ENCODE measurements at regions not wholly inside any gene's neighbourhood (a gene's known extent, or its start where the extent isn't known, plus 50 kb on each side); places are given as distances from the start of the nearest gene placed in this dataset.
"Not testable (repeated sequence)": the region's sequence is repeated elsewhere in the genome, so short reads cannot be mapped to it uniquely, and the experiment has no call there.

- DNase-seq: no peak
Observed at GRCh38 chr5:121009058-121009457, 545.0 kb downstream of the PRR16 start.

- DNase-seq: no peak
Observed at GRCh38 chr5:121018004-121018403, 553.9 kb downstream of the PRR16 start.

- no peak for DNase-seq
Observed at GRCh38 chr5:121019106-121019505, 555.0 kb downstream of the PRR16 start.

GRCh38 chr5:121019734-121020133 is 555.6 kb downstream of the PRR16 start:
- no peak for DNase-seq

GRCh38 chr5:121021681-121022080 is 557.6 kb downstream of the PRR16 start:
- no peak for DNase-seq

GRCh38 chr5:121024416-121025311 is 560.6 kb downstream of the PRR16 start:
- no peak for DNase-seq

GRCh38 chr5:121025671-121026070 is 561.6 kb downstream of the PRR16 start:
- no peak for DNase-seq

- no peak for DNase-seq
Observed at GRCh38 chr5:121027636-121028035, 563.5 kb downstream of the PRR16 start.

- no peak for DNase-seq
Observed at GRCh38 chr5:121029536-121030245, 565.6 kb downstream of the PRR16 start.

GRCh38 chr5:121031491-121031890 is 567.4 kb downstream of the PRR16 start:
- no peak for DNase-seq

GRCh38 chr5:121033334-121033733 is 569.2 kb downstream of the PRR16 start:
- no peak for DNase-seq

- no peak for DNase-seq
Observed at GRCh38 chr5:121038438-121038837, 574.3 kb downstream of the PRR16 start.

GRCh38 chr5:121049971-121050370 is 585.9 kb downstream of the PRR16 start:
- no peak for DNase-seq

- no peak for DNase-seq
Observed at GRCh38 chr5:121053055-121053985, 589.2 kb downstream of the PRR16 start.

- no peak for DNase-seq
Observed at GRCh38 chr5:121055586-121055985, 591.5 kb downstream of the PRR16 start.

- DNase-seq: not testable (repeated sequence)
Observed at GRCh38 chr5:121064241-121064640, 600.1 kb downstream of the PRR16 start.

- no peak for DNase-seq
Observed at GRCh38 chr5:121086671-121087070, 622.6 kb downstream of the PRR16 start.

- no peak for DNase-seq
Observed at GRCh38 chr5:121087560-121087959, 623.5 kb downstream of the PRR16 start.

GRCh38 chr5:121088341-121088740 is 624.2 kb downstream of the PRR16 start:
- no peak for DNase-seq

GRCh38 chr5:121090822-121091221 is 626.7 kb downstream of the PRR16 start:
- no peak for DNase-seq

- no peak for DNase-seq
Observed at GRCh38 chr5:121100931-121101330, 636.8 kb downstream of the PRR16 start.

GRCh38 chr5:121105921-121106320 is 641.8 kb downstream of the PRR16 start:
- no peak for DNase-seq
